IMR-90 (cell line): ENCODE measurements at regions not wholly inside any gene's neighbourhood (a gene's known extent, or its start where the extent isn't known, plus 50 kb on each side); places are given as distances from the start of the nearest gene placed in this dataset.
A peak's percentile ranks its signal among the peaks of the same experiment; 100 is the strongest.

ENCODE experiments used
- ATAC-seq: fragments of 200-7000 bp; cut with Tn5 transposase; 2 replicates; pipeline ENCODE4 v1.9.1; 2020; ENCODE audit warnings: low read depth, mild to moderate bottlenecking, moderate library complexity
- BruUV-seq: library from RNA; stranded (reverse); fragments of 400-500 nt; replicated peaks from 2 replicates; lab custom pipeline; 2021; lab: Mats Ljungman, UMichigan
- CTCF ChIA-PET: fragments of 300-600 bp; formaldehyde crosslinking; extraction: SDS; loops from one replicate; lab custom pipeline; 2021; ENCODE audit warnings: antibody characterized with exemption; lab: Yijun Ruan, JAX
- POLR2A ChIA-PET: fragments of 300-600 bp; sonication (Branson Sonifier 250); formaldehyde crosslinking; loops from one replicate; lab custom pipeline; 2022; ENCODE audit warnings: antibody characterized with exemption; ENCODE audit not compliant: unreplicated experiment; lab: Charles Lee
- DNase-seq: peaks from one replicate; pipeline ENCODE4 v3.0.0; 2013
- H2AFZ ChIP-seq: replicated peaks from 2 replicates; pipeline ENCODE3; 2013; ENCODE audit warnings: low read length, mild to moderate bottlenecking; ENCODE audit not compliant: poor library complexity
- H2AK5ac ChIP-seq: 2 replicates; pipeline ENCODE4 v1.6.1; 2013; ENCODE audit warnings: low read depth, low read length, inconsistent platforms
- H2AK9ac ChIP-seq: replicated peaks from 2 replicates; pipeline ENCODE3; 2013; ENCODE audit warnings: mild to moderate bottlenecking, low read depth, low read length, moderate library complexity; ENCODE audit not compliant: poor library complexity
- H2BK120ac ChIP-seq: 2 replicates; pipeline ENCODE4 v1.6.1; 2013; ENCODE audit warnings: low read depth, low read length, inconsistent platforms
- H2BK15ac ChIP-seq: 3 replicates; pipeline ENCODE4 v1.6.1; 2013; ENCODE audit warnings: low read depth, low read length, inconsistent platforms
- H2BK20ac ChIP-seq: 2 replicates; pipeline ENCODE4 v1.6.1; 2013; ENCODE audit warnings: low read depth, mild to moderate bottlenecking, inconsistent platforms, low read length, moderate library complexity
- H2BK5ac ChIP-seq: 2 replicates; pipeline ENCODE4 v1.6.1; 2013; ENCODE audit warnings: mild to moderate bottlenecking, low read depth, low read length, inconsistent platforms; ENCODE audit not compliant: poor library complexity, severe bottlenecking
- H3K14ac ChIP-seq: replicated peaks from 2 replicates; pipeline ENCODE4 v1.6.1; 2013; ENCODE audit warnings: low read depth, low read length, inconsistent platforms
- H3K18ac ChIP-seq: 2 replicates; pipeline ENCODE4 v1.6.1; 2013; ENCODE audit warnings: low read depth, low read length, control low read depth
- H3K23ac ChIP-seq: 2 replicates; pipeline ENCODE4 v1.6.1; 2013; ENCODE audit warnings: low read depth, low read length, inconsistent platforms
- H3K27ac ChIP-seq: 2 replicates; pipeline ENCODE4 v1.5.1; 2013; ENCODE audit warnings: mild to moderate bottlenecking, control low read depth, low read length; ENCODE audit not compliant: insufficient read depth
- H3K27me3 ChIP-seq: 2 replicates; pipeline ENCODE4 v1.6.1; 2013; ENCODE audit warnings: low read length; ENCODE audit not compliant: control insufficient read depth, insufficient read depth
- H3K36me3 ChIP-seq: 2 replicates; pipeline ENCODE4 v1.6.1; 2013; ENCODE audit warnings: low read length, mixed read lengths; ENCODE audit not compliant: control insufficient read depth, insufficient read depth
- H3K4ac ChIP-seq: 2 replicates; pipeline ENCODE4 v1.6.1; 2013; ENCODE audit warnings: low read depth, low read length, inconsistent platforms
- H3K4me1 ChIP-seq: 2 replicates; pipeline ENCODE4 v1.6.1; 2013; ENCODE audit warnings: low read length, mixed read lengths; ENCODE audit not compliant: control insufficient read depth, insufficient read depth
- H3K4me2 ChIP-seq: 2 replicates; pipeline ENCODE4 v1.6.1; 2013; ENCODE audit warnings: low read depth, mild to moderate bottlenecking, control low read depth, low read length, moderate library complexity
- H3K4me3 ChIP-seq: 2 replicates; pipeline ENCODE4 v1.5.1; 2013; ENCODE audit warnings: low read depth, mild to moderate bottlenecking, control low read depth, low read length, moderate library complexity; ENCODE audit not compliant: insufficient read depth
- H3K56ac ChIP-seq: 2 replicates; pipeline ENCODE4 v1.6.1; 2013; ENCODE audit warnings: low read length, inconsistent platforms; ENCODE audit not compliant: insufficient read depth; ENCODE audit errors: extremely low read depth
- H3K79me1 ChIP-seq, 2 experiments: 2 replicates each; pipeline ENCODE4 v1.6.1; 2013; ENCODE audit warnings: low read length in 2 of 2, inconsistent platforms in 1 of 2, low read depth in 1 of 2
- H3K9ac ChIP-seq: 2 replicates; pipeline ENCODE4 v1.6.1; 2013; ENCODE audit warnings: low read depth, low read length, control low read depth
- H3K9me1 ChIP-seq: 2 replicates; pipeline ENCODE4 v1.6.1; 2013; ENCODE audit warnings: low read length, inconsistent platforms; ENCODE audit not compliant: insufficient read depth
- H3K9me3 ChIP-seq: 2 replicates; pipeline ENCODE4 v1.6.1; 2013; ENCODE audit warnings: low read length; ENCODE audit not compliant: control insufficient read depth, insufficient read depth
- H4K20me1 ChIP-seq: 2 replicates; pipeline ENCODE4 v1.6.1; 2013; ENCODE audit warnings: low read length, inconsistent platforms; ENCODE audit not compliant: insufficient read depth
- H4K5ac ChIP-seq: 2 replicates; pipeline ENCODE4 v1.6.1; 2013; ENCODE audit warnings: mild to moderate bottlenecking, low read depth, low read length, control low read depth
- H4K8ac ChIP-seq, 2 experiments: 2 replicates each; pipeline ENCODE4 v1.6.1; 2013; ENCODE audit warnings: low read depth in 2 of 2, low read length in 2 of 2, control low read depth in 1 of 2, inconsistent platforms in 1 of 2
- H4K91ac ChIP-seq: 2 replicates; pipeline ENCODE4 v1.6.1; 2013; ENCODE audit warnings: low read depth, low read length, inconsistent platforms; ENCODE audit not compliant: insufficient read depth
- BHLHE40 ChIP-seq: fragments of 150-350 bp; IDR thresholded peaks from 2 replicates; pipeline ENCODE4 v1.6.1; 2016; ENCODE audit warnings: mild to moderate bottlenecking, low read depth, low read length
- CEBPB ChIP-seq: IDR thresholded peaks from 2 replicates; pipeline ENCODE4 v1.6.1; 2012; ENCODE audit warnings: low read depth, low read length, improper control_type of control experiment
- CHD1 ChIP-seq: IDR thresholded peaks from 2 replicates; pipeline ENCODE4 v1.6.1; 2012; ENCODE audit warnings: low read depth, low read length, improper control_type of control experiment
- MAFK ChIP-seq: IDR thresholded peaks from 2 replicates; pipeline ENCODE4 v1.6.1; 2012; ENCODE audit warnings: low read depth, low read length, improper control_type of control experiment
- MAZ ChIP-seq: IDR thresholded peaks from 2 replicates; pipeline ENCODE4 v1.6.1; 2012; ENCODE audit warnings: low read depth, mild to moderate bottlenecking, low read length, improper control_type of control experiment, moderate library complexity, borderline replicate concordance
- MXI1 ChIP-seq: IDR thresholded peaks from 2 replicates; pipeline ENCODE4 v1.6.1; 2012; ENCODE audit warnings: low read depth, mild to moderate bottlenecking, low read length, moderate library complexity, borderline replicate concordance
- POLR2A ChIP-seq: IDR thresholded peaks from 2 replicates; pipeline ENCODE4 v1.6.1; 2012; ENCODE audit warnings: mild to moderate bottlenecking, low read depth, low read length
- RFX5 ChIP-seq: IDR thresholded peaks from 2 replicates; pipeline ENCODE4 v1.8.0; 2012; ENCODE audit warnings: low read depth, mild to moderate bottlenecking, low read length, moderate library complexity
- WGBS, 2 experiments: methylation state at CpG; one replicate each; pipeline versions ENCODE4 v1.1.5 to v1.1.7; 2013; ENCODE audit warnings: missing lambda C conversion rate in 2 of 2; ENCODE audit not compliant: insufficient read length in 1 of 2; ENCODE audit errors: extremely low coverage in 2 of 2; 5-methylcytosine and 5-hydroxymethylcytosine counted together
- dilution Hi-C: fragments of 300-500 bp; cut with HindIII; formaldehyde crosslinking; loops from one replicate; pipeline ENCODE4 v1.14.3; 2018; ENCODE audit warnings: low sequenced_read_pairs; ENCODE audit not compliant: unreplicated experiment
- in situ Hi-C: fragments of 300-500 bp; cut with MboI; formaldehyde crosslinking; loops from 3 replicates; pipeline ENCODE4 v1.14.3; 2019; ENCODE audit warnings: low sequenced_read_pairs, inconsistent platforms, mixed read lengths
- intact Hi-C: fragments of 100-400 bp; cut with micrococcal nuclease; formaldehyde crosslinking; loops from 2 replicates; pipeline ENCODE4 v1.10.0; 2022
- TF ChIP-seq, protein P1 (sequence below): fragments of 150-350 bp; IDR thresholded peaks from 2 replicates; pipeline ENCODE4 v1.6.1; 2017; ENCODE audit warnings: mild to moderate bottlenecking, antibody characterized with exemption, low read length, low read depth
- TF ChIP-seq, protein P2 (sequence below): conservative IDR thresholded peaks from 2 replicates; pipeline ENCODE4 v1.5.1; 2012; ENCODE audit warnings: mild to moderate bottlenecking, low read depth, low read length, improper control_type of control experiment

DNA sequence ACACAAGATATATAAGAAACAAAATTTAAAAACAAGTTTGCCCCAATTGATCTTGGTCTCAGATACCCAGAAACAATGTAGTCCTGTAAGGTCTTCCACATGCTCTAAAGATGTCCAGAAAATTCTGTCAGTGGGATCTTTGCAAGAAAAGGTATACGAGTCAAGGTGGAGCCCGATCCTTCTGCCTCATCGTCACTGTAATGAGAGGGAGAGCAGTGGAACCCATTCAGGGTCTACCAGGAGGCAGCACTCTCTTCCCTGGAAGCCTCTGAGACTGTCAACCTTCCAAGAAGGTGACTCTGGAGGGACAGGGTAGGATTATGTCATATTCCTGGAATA is 112.8 kb downstream of the JCAD start:
- BruUV-seq, result no TSS peak
- peaks cover 24% of the 10 kb centered on the region for H3K4me1 ChIP-seq
- H3K56ac ChIP-seq, result 0 out of 2 replicates have a peak overlapping the region, but pooled peaks have one; percentile 27
- peak overlapping the region; percentile 60 for H2AK9ac ChIP-seq
- H2BK5ac ChIP-seq, result no peak overlapping the region
- no peaks in the 10 kb centered on the region for H3K27me3 ChIP-seq
- H2AK5ac ChIP-seq, result peak overlapping the region; percentile 98
- peak overlapping the region; percentile 68; the same call in 2 of the 3 replicates for H2BK15ac ChIP-seq
- H3K27ac ChIP-seq, result no peak overlapping the region
- H3K4me2 ChIP-seq, result no peak overlapping the region
- H3K36me3 ChIP-seq, result no peaks in the 10 kb centered on the region
- WGBS, 2 experiments, result 100% methylated on average over 3 of the region's 3 CpGs; no CpG with 5 or more reads in 1 of the 2 experiments
- H2AFZ ChIP-seq, result peak overlapping the region; percentile 70
- H3K4me3 ChIP-seq, result no peak overlapping the region
- H3K9me3 ChIP-seq, result no peaks in the 10 kb centered on the region
- H3K14ac ChIP-seq, result peak overlapping the region; percentile 92
- DNase-seq (no peak), ATAC-seq (no peak)
- peak overlapping the region; percentile 99 for H2BK120ac ChIP-seq
- peak overlapping the region; percentile 78 for H4K91ac ChIP-seq
- peak overlapping the region; percentile 5; the same call in 1 of the 2 replicates for H3K18ac ChIP-seq
- H4K5ac ChIP-seq, result peak overlapping the region; percentile 0; the same call in 1 of the 2 replicates
- H2BK20ac ChIP-seq, result peak overlapping the region; percentile 94
- no peak overlapping the region for H3K9ac ChIP-seq
- H3K23ac ChIP-seq, result peak overlapping the region; percentile 42
- peak overlapping the region; percentile 92 for H3K4ac ChIP-seq
- H3K9me1 ChIP-seq, result peaks cover 23% of the 10 kb centered on the region
- TF ChIP-seq, protein P1, sequence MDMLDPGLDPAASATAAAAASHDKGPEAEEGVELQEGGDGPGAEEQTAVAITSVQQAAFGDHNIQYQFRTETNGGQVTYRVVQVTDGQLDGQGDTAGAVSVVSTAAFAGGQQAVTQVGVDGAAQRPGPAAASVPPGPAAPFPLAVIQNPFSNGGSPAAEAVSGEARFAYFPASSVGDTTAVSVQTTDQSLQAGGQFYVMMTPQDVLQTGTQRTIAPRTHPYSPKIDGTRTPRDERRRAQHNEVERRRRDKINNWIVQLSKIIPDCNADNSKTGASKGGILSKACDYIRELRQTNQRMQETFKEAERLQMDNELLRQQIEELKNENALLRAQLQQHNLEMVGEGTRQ, result no peak
- TF ChIP-seq, protein P2, sequence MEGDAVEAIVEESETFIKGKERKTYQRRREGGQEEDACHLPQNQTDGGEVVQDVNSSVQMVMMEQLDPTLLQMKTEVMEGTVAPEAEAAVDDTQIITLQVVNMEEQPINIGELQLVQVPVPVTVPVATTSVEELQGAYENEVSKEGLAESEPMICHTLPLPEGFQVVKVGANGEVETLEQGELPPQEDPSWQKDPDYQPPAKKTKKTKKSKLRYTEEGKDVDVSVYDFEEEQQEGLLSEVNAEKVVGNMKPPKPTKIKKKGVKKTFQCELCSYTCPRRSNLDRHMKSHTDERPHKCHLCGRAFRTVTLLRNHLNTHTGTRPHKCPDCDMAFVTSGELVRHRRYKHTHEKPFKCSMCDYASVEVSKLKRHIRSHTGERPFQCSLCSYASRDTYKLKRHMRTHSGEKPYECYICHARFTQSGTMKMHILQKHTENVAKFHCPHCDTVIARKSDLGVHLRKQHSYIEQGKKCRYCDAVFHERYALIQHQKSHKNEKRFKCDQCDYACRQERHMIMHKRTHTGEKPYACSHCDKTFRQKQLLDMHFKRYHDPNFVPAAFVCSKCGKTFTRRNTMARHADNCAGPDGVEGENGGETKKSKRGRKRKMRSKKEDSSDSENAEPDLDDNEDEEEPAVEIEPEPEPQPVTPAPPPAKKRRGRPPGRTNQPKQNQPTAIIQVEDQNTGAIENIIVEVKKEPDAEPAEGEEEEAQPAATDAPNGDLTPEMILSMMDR, result no peak
- no peak for TF ChIP-seq POLR2A
- TF ChIP-seq RFX5, result no peak
- TF ChIP-seq MAFK, result no peak
- TF ChIP-seq BHLHE40, result no peak
- no peak for TF ChIP-seq MXI1
- no peak for TF ChIP-seq CEBPB
- TF ChIP-seq MAZ, result no peak
- TF ChIP-seq CHD1, result no peak
- ChIA-PET POLR2A (interaction anchor here (1.2 kb wide), 1 partner anchor 210 kb away, joined by 5 read pairs; no protein-coding TSS in a partner anchor), CTCF (interaction anchor here (0.9 kb wide), 1 partner anchor 276 kb away, joined by 3 read pairs; no protein-coding TSS in a partner anchor)
- H4K20me1 ChIP-seq, result no peaks in the 10 kb centered on the region
- no peaks in the 10 kb centered on the region for H3K79me1 ChIP-seq
- in situ Hi-C loops (no loop called here), dilution Hi-C loops (no loop called here), intact Hi-C loops (loop anchor here (5.0 kb wide), 1 partner anchor 134 kb away; no protein-coding TSS in a partner anchor)
- H4K8ac ChIP-seq, result peak overlapping the region in 1 of 2 experiments; percentile 71; a peak in 3 of 4 replicates
